ENCODE measurements at regions not wholly inside any gene's neighbourhood (a gene's known extent, or its start where the extent isn't known, plus 50 kb on each side); places are given as distances from the start of the nearest gene placed in this dataset.

- no peak for DNase-seq (ENCODE audit: low read depth)
Measured at GRCh38 chr6:130314271-130314670, 51.5 kb upstream of the TMEM200A start.

DNA sequence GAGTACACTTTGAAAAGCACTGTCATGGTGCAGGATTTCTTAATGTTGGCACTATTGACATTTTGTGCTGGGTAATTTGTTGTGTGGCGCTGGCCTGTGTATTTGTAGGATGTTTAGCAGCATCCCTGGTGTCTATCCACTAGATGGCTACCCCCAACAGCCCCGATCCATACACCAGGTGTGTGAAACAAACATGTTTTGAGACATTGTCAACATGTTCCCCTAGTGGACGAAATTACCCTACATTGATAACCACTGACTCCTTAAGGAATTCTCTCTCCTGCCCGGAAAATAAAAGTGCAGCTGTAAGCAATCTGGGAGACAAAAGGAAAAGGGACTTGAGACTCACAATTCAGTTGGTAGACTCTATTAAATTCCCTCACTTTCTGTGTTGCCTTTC is 52.6 kb upstream of the TMEM200A start:
- no peak for DNase-seq (ENCODE audit: low read depth)

DNA sequence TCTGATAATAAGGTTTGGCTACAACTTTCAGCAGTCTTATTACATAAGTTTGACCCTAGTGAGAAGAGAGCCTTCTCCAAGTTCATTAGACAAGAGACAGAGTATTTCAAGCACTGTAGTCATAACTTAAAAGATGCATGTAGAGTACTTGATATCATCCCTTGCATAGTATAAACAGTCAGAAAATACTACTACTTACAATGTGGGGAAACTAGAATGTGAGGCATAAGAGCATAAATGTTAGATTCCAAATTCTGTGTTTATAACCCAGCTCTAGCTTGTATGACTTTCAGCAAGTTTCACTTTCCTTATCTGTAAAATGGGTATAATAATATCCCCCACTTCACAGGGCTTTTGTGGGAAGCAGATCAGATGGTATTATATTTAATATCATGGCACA is 56.8 kb upstream of the TMEM200A start:
- DNase-seq (ENCODE audit: low read depth): no peak

DNA sequence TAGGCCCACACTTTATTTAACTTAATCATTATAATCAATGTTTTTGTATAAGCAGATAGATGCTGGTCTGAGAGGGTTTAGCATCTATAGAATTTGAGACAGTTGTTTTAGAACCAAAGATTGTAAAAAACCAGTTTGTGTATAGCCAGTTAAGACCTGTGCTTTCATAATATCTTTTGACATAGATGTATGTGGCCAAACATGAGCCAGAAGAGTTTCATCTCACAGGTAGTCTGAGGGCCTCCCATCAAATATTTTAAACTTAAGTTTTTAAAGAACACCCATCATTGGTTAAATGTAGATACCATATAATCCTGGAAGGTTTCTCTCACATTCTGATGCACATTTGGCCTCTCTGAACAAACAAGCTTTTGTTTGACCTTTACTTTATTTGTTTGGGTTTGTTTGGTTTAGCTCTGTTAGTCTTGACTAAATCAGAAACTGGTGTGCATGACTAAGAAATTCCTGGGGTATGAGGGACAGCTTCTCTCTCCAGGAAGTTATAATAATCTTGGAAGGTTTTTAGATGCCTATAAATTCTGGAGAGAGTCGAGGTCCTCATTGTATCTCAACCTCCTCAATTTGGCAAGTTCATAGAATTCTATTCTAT is 58.0 kb upstream of the TMEM200A start:
- no peak for DNase-seq (ENCODE audit: low read depth)

DNA sequence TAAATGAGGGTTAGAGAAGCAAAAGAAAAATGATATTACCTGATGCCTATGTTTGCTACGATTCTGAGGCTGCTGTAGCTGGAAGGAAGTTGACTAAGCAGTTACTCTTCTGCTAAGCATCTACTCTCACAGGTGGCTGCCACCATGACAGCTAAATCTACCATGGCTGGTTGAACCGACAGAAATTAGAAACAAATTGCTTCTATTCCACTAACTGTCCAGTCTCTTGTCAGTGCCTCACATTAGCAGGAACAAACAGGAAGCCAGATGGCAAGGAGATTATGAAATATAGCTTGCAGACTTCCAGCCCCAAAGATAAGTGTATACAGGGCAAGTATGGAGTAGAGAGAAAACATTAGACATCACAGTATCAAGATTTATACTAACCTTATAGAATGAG is 59.4 kb upstream of the TMEM200A start:
- DNase-seq (ENCODE audit: low read depth): no peak

GRCh38 chr6:130303431-130303830 is 62.4 kb upstream of the TMEM200A start:
- DNase-seq (ENCODE audit: low read depth): no peak

GRCh38 chr6:130298258-130298657 is 67.6 kb upstream of the TMEM200A start:
- no peak for DNase-seq (ENCODE audit: low read depth)

GRCh38 chr6:130296854-130297253 is 69.0 kb upstream of the TMEM200A start:
- no peak for DNase-seq (ENCODE audit: low read depth)

- DNase-seq (ENCODE audit: low read depth): peak; percentile 8
Measured at GRCh38 chr6:130293800-130294199, 71.0 kb upstream of the SAMD3 start.

GRCh38 chr6:130288065-130288464 is 65.3 kb upstream of the SAMD3 start:
- DNase-seq (ENCODE audit: low read depth): no peak

DNA sequence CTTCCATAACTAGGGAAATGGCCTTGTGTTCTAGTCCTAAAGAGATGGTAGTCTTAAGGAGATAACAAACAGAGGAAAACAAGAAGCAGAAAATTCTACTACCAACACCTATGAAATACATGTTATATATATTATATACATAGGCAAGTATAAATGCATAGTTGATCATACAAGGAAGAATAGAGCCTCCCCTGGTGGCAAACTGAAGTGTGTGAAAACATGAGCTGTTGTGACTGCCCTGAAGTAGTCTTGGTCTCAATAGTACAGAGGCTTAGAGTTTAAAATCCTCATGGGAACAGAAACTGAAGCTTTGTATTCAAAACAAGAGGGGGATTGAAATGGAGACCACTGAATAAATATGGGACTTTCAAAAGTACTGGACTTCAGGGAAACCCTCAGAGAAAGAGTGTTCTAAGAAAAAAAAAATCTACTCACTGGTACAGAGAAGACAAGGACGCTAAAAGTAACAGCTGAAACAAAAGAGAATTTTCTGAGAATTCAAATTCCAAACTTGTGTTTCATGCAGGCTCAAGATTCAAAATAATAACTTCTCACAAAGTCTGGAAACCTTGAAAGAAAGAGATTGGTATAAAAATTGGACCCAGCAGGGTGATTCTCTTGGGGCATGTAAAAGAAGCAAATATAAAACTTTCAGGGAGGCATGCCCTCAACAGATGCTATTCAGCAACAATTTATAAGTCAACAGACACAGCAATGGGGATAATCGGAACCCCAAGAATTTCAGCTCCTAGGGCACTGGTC is 59.7 kb upstream of the SAMD3 start:
- no peak for DNase-seq (ENCODE audit: low read depth)

- no peak for DNase-seq (ENCODE audit: low read depth)
Measured at GRCh38 chr6:130276507-130276906, 53.8 kb upstream of the SAMD3 start.

GRCh38 chr6:130274007-130274406 is 51.3 kb upstream of the SAMD3 start:
- no peak for DNase-seq (ENCODE audit: low read depth)
